ENCODE measurements at regions not wholly inside any gene's neighbourhood (a gene's known extent, or its start where the extent isn't known, plus 50 kb on each side); places are given as distances from the start of the nearest gene placed in this dataset.

GRCh38 chr5:5782402-5782801 is 359.9 kb downstream of the ICE1 start:
- Histone ChIP-seq H3K36me3 (ENCODE audit: insufficient read depth, low read length, poor library complexity, severe bottlenecking) (no peaks in the 10 kb centered on the region), H3K9me3 (ENCODE audit: low read depth, low read length, poor library complexity, severe bottlenecking) (no peaks in the 10 kb centered on the region), H3K27ac (ENCODE audit: low read depth, low read length, poor library complexity, severe bottlenecking) (no peak overlapping the region), H3K27me3 (replicated peaks; ENCODE audit: insufficient read depth, low read depth, low read length, poor library complexity) (no peaks in the 10 kb centered on the region), H3K4me1 (ENCODE audit: insufficient read depth, low read length, poor library complexity, severe bottlenecking) (no peaks in the 10 kb centered on the region), H3K4me3 (ENCODE audit: low read depth, low read length, poor library complexity, severe bottlenecking) (no peak overlapping the region)
- CTCF ChIA-PET: no interaction called here
- no TSS peak for BruUV-seq (replicated peaks)
- POLR2A ChIA-PET (ENCODE audit: low non-redundant PET): no interaction called here
- intact Hi-C loops (cut with micrococcal nuclease; ENCODE audit: unreplicated experiment): no loop called here
- DNase-seq (ENCODE audit: low spot score): no peak
- no peak for TF ChIP-seq EZH2 (IDR thresholded peaks at IDR 0.05; ENCODE audit: borderline replicate concordance, low read depth, low read length, poor library complexity, severe bottlenecking)
- TF ChIP-seq CTCF (conservative IDR thresholded peaks at IDR 0.05; ENCODE audit: low read depth, low read length): no peak

- POLR2A ChIA-PET (ENCODE audit: low non-redundant PET): no interaction called here
- TF ChIP-seq CTCF (conservative IDR thresholded peaks at IDR 0.05; ENCODE audit: low read depth, low read length) (no peak), EZH2 (IDR thresholded peaks at IDR 0.05; ENCODE audit: borderline replicate concordance, low read depth, low read length, poor library complexity, severe bottlenecking) (no peak)
Measured at GRCh38 chr5:5781335-5781734, 358.9 kb downstream of the ICE1 start.

GRCh38 chr5:5780253-5780652 is 357.8 kb downstream of the ICE1 start:
- intact Hi-C loops (cut with micrococcal nuclease; ENCODE audit: unreplicated experiment): no loop called here
- TF ChIP-seq EZH2 (IDR thresholded peaks at IDR 0.05; ENCODE audit: borderline replicate concordance, low read depth, low read length, poor library complexity, severe bottlenecking) (no peak), CTCF (conservative IDR thresholded peaks at IDR 0.05; ENCODE audit: low read depth, low read length) (no peak)

More at GRCh38 chr5:5781335-5781734, 358.9 kb downstream of the ICE1 start:
- H3K4me1 ChIP-seq (ENCODE audit: insufficient read depth, low read length, poor library complexity, severe bottlenecking): no peaks in the 10 kb centered on the region
- CTCF ChIA-PET: no interaction called here
- no peak overlapping the region for H3K4me3 ChIP-seq (ENCODE audit: low read depth, low read length, poor library complexity, severe bottlenecking)
- H3K36me3 ChIP-seq (ENCODE audit: insufficient read depth, low read length, poor library complexity, severe bottlenecking): no peaks in the 10 kb centered on the region
- BruUV-seq (replicated peaks): no TSS peak
- H3K9me3 ChIP-seq (ENCODE audit: low read depth, low read length, poor library complexity, severe bottlenecking): no peaks in the 10 kb centered on the region
- DNase-seq (ENCODE audit: low spot score): no peak
- H3K27ac ChIP-seq (ENCODE audit: low read depth, low read length, poor library complexity, severe bottlenecking): no peak overlapping the region
- intact Hi-C loops (cut with micrococcal nuclease; ENCODE audit: unreplicated experiment): no loop called here
- no peaks in the 10 kb centered on the region for H3K27me3 ChIP-seq (replicated peaks; ENCODE audit: insufficient read depth, low read depth, low read length, poor library complexity)

More at GRCh38 chr5:5780253-5780652, 357.8 kb downstream of the ICE1 start:
- no peak for DNase-seq (ENCODE audit: low spot score)
- H3K27ac ChIP-seq (ENCODE audit: low read depth, low read length, poor library complexity, severe bottlenecking): no peak overlapping the region
- H3K27me3 ChIP-seq (replicated peaks; ENCODE audit: insufficient read depth, low read depth, low read length, poor library complexity): no peaks in the 10 kb centered on the region
- no peaks in the 10 kb centered on the region for H3K36me3 ChIP-seq (ENCODE audit: insufficient read depth, low read length, poor library complexity, severe bottlenecking)
- H3K4me3 ChIP-seq (ENCODE audit: low read depth, low read length, poor library complexity, severe bottlenecking): no peak overlapping the region
- no peaks in the 10 kb centered on the region for H3K4me1 ChIP-seq (ENCODE audit: insufficient read depth, low read length, poor library complexity, severe bottlenecking)
- BruUV-seq (replicated peaks): no TSS peak
- H3K9me3 ChIP-seq (ENCODE audit: low read depth, low read length, poor library complexity, severe bottlenecking): no peaks in the 10 kb centered on the region
- CTCF ChIA-PET: no interaction called here
- POLR2A ChIA-PET (ENCODE audit: low non-redundant PET): no interaction called here
